Muscle layer of duodenum (tissue), 2 donors: ENCODE measurements at regions not wholly inside any gene's neighbourhood (a gene's known extent, or its start where the extent isn't known, plus 50 kb on each side); places are given as distances from the start of the nearest gene placed in this dataset.

Experiments used
- H3K27ac ChIP-seq: one replicate; pipeline ENCODE4 v1.7.0; 2013; ENCODE audit warnings: mild to moderate bottlenecking, low read length
- H3K27me3 ChIP-seq: one replicate; pipeline ENCODE4 v1.7.0; 2013; ENCODE audit warnings: low read depth, mild to moderate bottlenecking, control low read depth, low read length
- H3K36me3 ChIP-seq, 2 donors: one replicate each; pipeline ENCODE4 v1.7.0; 2013; ENCODE audit warnings: low read length in 2 of 2, control low read depth in 1 of 2, mild to moderate bottlenecking in 1 of 2; ENCODE audit not compliant: insufficient read depth in 2 of 2, control insufficient read depth in 1 of 2
- H3K4me1 ChIP-seq, 2 donors: one replicate each; pipeline ENCODE4 v1.7.0; 2013; ENCODE audit warnings: low read length in 2 of 2, mild to moderate bottlenecking in 2 of 2, control low read depth in 1 of 2, moderate library complexity in 1 of 2; ENCODE audit not compliant: insufficient read depth in 2 of 2, control insufficient read depth in 1 of 2
- H3K4me3 ChIP-seq, 2 donors: one replicate each; pipeline ENCODE4 v1.7.0; 2013; ENCODE audit warnings: low read length in 2 of 2, low read depth in 1 of 2, mild to moderate bottlenecking in 1 of 2
- H3K9me3 ChIP-seq, 2 donors: one replicate each; pipeline ENCODE4 v1.7.0; 2013; ENCODE audit warnings: low read length in 2 of 2, control low read depth in 1 of 2, mild to moderate bottlenecking in 1 of 2; ENCODE audit not compliant: control insufficient read depth in 1 of 2
- donor health status: healthy.

DNA sequence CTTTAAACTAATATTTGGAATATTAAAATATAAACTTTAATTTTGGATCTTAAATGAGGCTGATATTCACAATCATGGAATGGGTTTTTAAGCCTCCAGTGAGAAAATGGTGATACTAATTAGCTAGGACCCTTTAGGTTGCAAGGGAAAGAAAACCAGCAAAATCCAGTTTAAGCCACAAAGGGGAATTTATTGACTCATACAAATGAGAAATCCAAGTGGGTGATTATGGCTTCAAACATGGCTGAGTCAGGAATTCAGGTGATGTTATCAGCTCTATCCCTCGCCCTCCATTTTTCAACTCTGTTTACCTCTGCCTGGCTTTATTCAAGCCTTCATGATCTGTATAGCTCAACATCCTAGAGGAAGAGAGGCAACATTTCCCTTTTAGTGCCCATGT, 75.3 kb upstream of the DLX2 start:
- Histone ChIP-seq H3K4me1 (no peaks in the 10 kb centered on the region), H3K36me3 (no peaks in the 10 kb centered on the region), H3K9me3 (no peaks in the 10 kb centered on the region), H3K4me3 (no peak overlapping the region), H3K27me3 (no peaks in the 10 kb centered on the region), H3K27ac (no peak overlapping the region)

DNA sequence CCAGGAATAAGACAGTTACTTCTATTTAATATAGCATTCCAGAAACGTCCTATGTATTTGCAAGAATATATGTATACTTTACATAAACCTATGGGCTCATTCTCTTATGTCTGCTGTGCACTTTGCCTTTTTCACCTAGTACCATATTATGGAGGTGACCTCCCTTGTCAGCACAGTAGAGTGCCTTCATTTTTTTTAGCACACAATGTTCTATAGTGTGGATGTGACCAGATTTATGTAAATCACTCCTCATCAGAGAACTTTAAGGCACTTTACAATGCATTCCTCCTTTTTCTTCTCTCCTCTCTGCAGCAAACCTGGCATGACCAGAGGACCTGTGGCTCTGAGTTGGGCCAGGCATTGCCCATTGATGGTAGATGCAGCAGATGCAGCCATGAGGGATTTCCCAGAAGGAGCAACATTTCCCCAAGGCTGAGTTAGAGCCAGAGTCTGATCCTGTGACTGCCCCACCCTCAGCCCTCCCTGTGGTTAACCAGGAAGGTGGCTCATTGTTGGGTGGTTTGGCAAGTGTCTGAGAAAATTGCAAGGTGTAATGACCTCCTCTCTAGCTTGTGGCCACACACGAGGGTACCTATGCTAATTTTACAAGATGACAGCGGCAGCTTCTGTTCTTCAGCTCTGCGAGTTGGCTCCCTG, 76.5 kb upstream of the DLX2 start:
- no peaks in the 10 kb centered on the region for H3K27me3 ChIP-seq
- no peak overlapping the region for H3K4me3 ChIP-seq
- no peaks in the 10 kb centered on the region for H3K4me1 ChIP-seq
- no peak overlapping the region for H3K27ac ChIP-seq
- no peaks in the 10 kb centered on the region for H3K9me3 ChIP-seq
- H3K36me3 ChIP-seq = no peaks in the 10 kb centered on the region

DNA sequence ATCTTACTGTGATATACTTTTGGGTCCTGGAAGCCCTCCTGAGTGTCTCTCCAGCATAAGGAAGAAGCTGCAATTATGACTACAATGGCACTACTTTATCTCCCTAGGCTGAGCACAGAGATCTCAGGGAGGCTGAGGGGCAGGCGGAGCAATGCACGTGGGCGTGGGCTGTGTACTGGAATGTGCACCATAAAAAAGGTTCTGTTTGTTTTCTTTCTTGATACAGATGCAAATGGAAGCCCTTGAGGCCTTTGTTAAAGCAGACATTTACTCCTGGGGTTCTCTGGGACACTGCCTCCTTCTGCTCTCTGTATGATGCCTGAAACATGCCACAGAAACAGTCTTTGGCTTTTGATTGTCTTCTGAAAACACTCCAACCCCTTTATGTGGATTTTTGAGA, 79.1 kb upstream of the DLX2 start:
- no peak overlapping the region for H3K27ac ChIP-seq
- no peaks in the 10 kb centered on the region for H3K36me3 ChIP-seq
- no peaks in the 10 kb centered on the region for H3K27me3 ChIP-seq
- no peaks in the 10 kb centered on the region for H3K4me1 ChIP-seq
- no peak overlapping the region for H3K4me3 ChIP-seq
- no peaks in the 10 kb centered on the region for H3K9me3 ChIP-seq

DNA sequence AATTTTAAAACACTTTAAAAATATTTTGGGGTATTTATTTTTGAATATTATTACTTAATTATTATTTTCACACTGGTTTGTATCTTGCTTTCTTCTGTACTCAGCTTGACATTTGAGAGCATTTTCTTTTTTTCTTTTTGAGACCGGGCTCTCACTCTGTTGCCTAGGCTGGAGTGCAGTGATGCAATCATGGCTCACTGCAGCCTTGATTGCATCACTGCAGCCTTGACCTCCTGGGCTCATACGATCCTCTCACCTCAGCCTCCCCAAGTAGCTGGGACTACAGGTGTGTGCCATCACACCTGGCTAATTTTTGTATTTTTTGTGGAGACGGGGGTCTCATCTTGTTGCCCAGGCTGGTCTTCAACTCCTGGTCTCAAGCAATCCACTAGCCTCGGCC, 79.9 kb upstream of the DLX2 start:
- Histone ChIP-seq H3K4me3 (no peak overlapping the region), H3K9me3 (no peaks in the 10 kb centered on the region), H3K4me1 (no peaks in the 10 kb centered on the region), H3K27me3 (no peaks in the 10 kb centered on the region), H3K27ac (no peak overlapping the region), H3K36me3 (no peaks in the 10 kb centered on the region)

DNA sequence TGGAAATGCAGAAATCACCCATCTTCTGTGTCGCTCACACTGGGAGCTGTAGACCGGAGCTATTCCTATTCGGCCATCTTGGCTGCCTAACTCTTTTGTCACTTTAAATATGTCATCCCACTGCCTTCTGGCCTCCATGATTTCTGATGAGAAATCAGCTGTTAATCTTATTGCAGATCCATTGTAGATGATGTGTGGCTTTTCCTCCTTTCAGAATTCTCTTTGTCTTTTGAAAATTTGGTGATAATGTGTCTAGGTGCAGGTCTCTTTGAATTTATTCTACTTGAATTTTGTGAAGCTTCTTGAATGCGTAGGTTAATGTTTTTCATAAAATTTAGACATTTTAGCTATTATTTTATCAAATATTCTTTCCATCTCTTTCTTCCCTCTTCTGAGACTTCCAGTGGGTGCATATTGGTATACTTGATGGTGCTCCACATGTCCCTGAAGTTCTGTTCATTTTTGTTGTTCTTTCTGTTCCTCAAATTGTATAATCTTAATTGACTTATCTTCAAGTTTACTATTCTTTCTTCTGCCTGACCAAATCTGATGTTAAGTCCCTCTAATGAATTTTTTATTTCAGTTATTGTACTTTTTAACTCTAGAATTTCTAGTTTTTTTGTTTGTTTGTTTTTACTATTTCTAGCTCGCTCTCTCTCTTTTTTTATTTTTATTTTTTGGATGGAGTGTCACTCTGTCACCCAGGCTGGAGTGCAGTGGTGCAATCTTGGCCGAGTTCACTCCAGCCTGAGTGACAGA, 90.8 kb upstream of the DLX2 start:
- H3K4me3 ChIP-seq = no peak overlapping the region
- H3K4me1 ChIP-seq = no peaks in the 10 kb centered on the region
- peaks cover 0 to 18% of the 10 kb centered on the region in 2 donors for H3K9me3 ChIP-seq
- H3K27me3 ChIP-seq = no peaks in the 10 kb centered on the region
- H3K36me3 ChIP-seq = no peaks in the 10 kb centered on the region
- H3K27ac ChIP-seq = no peak overlapping the region

DNA sequence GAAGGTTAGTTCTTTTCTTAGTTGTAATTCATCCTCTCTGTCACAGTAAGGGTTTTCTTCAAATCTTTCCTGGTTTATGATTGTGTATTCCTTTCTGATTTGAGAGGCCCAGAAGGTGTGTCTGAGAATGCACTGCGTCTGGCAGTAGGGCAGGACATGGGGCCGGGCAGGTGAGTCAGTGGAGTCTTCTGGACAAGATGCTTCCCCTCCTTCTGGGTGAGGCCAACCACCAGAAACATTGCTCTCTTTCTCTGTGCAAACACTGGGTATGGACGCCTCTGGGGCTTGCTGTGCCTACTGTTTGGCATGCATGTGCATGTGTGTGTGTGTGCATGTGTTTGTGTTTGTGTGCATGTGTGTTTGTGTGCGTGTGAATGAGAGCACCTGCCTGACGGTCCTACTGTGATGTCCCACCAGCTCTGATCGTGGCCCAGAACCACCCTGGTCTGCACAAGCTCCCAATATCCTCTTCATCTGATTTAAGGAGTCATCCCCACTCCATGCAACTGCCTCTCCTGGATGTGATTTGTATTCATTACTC, 93.2 kb upstream of the DLX2 start:
- Histone ChIP-seq H3K9me3 (peaks cover 9 to 29% of the 10 kb centered on the region in 2 donors), H3K4me3 (no peak overlapping the region), H3K36me3 (no peaks in the 10 kb centered on the region), H3K4me1 (no peaks in the 10 kb centered on the region), H3K27me3 (no peaks in the 10 kb centered on the region), H3K27ac (no peak overlapping the region)

DNA sequence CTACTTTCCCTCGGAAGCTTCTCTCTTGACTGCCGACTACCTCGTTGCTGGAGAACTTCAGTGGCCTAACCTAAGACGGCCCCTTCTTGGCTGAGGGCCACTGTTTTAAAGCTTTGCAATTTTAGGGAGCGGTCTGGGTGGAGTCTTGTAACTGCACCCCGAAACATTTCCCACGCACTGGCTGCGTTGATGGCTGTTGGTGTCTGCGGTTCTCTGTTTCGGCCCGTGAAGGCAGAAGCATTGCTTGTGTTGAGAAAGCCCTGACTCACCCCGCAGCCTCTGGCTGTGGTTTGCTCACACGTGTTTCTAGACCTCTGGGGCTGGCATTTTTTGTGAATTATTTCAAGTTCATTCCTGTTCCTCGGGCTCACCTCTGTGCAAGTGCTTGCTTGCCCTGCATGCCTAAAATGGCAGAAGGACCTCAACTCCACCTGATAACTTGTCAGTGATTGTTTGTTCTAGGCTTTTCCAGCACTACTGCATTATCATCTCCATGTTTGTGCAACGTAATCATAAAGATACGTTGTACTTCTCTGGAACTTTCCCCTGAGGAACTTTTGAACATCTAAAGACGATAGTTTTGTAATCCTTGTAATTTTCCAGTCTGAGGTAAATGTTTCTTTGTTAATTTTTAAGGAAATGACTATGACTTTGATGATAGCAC, 94.2 kb upstream of the DLX2 start:
- Histone ChIP-seq H3K9me3 (peaks cover 9 to 29% of the 10 kb centered on the region in 2 donors), H3K36me3 (no peaks in the 10 kb centered on the region), H3K4me3 (no peak overlapping the region), H3K27ac (no peak overlapping the region), H3K4me1 (no peaks in the 10 kb centered on the region), H3K27me3 (no peaks in the 10 kb centered on the region)

DNA sequence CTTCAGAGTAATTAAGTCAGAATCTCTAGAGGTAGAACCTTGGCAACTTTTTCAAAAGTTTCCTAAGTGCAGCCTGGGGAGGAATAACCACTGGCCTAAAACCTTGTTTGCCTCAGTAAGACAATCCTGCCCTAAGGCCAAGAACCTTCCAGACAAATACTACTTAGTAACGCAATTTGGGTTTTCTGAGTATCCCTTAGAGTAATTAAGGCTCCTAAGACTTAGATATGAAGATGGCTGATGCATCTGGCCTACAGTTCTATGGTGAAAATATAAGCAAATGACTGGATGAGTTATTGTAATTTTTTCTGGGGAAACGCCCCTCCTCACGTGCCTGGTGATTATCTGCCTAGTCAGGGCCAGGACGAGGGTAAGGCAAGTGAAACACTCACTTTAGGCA, 95.7 kb upstream of the DLX2 start:
- Histone ChIP-seq H3K4me3 (no peak overlapping the region), H3K36me3 (no peaks in the 10 kb centered on the region), H3K27me3 (no peaks in the 10 kb centered on the region), H3K9me3 (peaks cover 9 to 25% of the 10 kb centered on the region in 2 donors), H3K27ac (no peak overlapping the region), H3K4me1 (no peaks in the 10 kb centered on the region)

DNA sequence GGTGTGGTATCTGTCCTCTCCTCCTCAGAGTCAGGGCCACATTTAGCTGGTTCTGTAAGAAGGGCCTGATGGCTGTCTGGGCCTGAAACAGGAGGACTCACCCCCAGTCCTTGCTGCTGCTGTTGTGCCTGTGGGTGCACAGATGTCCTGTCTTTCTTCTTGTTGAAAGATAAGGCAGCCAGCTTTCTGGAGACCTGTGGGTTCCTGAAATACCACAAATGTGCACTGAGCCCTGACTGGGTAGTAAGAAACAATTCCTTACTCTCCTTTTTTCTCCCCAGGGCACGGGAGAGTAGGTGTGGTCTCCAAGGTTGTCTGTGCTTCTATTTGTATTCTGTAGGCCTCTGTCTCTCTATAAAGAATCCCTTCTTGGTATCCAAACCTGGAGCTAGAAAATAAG, 96.2 kb upstream of the DLX2 start:
- Histone ChIP-seq H3K4me3 (no peak overlapping the region), H3K4me1 (no peaks in the 10 kb centered on the region), H3K9me3 (peaks cover 9 to 22% of the 10 kb centered on the region in 2 donors), H3K27me3 (no peaks in the 10 kb centered on the region), H3K27ac (no peak overlapping the region), H3K36me3 (no peaks in the 10 kb centered on the region)

DNA sequence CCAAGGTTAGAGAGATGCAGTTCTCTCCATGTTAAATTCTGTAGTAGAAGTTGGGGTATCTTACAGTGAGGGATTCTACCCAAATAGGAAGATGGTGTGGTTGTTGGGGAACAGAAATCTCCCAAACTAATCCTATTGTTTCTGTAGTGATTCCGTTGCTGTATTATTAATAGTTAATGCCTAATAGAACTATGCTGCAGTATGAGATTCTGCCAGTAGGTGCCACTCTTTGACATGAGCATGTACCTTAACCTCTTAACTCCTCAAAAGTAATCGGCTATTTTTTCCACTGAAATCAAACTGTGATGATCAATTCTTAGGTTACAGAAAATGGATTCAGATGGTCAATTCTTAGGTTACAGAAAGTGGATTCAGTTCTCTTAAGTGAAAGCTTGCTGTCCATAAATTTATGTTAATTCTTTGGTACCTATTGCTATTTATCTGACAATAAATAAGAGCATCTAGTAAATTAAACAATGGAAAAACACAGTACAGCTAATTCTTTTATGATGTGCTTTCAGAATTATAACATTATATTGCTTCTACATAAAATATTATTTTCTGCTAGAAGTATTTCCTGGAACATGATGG, 97.9 kb upstream of the DLX2 start:
- Histone ChIP-seq H3K4me1 (no peaks in the 10 kb centered on the region), H3K36me3 (no peaks in the 10 kb centered on the region), H3K4me3 (no peak overlapping the region), H3K27ac (no peak overlapping the region), H3K27me3 (no peaks in the 10 kb centered on the region), H3K9me3 (peaks cover 9 to 17% of the 10 kb centered on the region in 2 donors)

DNA sequence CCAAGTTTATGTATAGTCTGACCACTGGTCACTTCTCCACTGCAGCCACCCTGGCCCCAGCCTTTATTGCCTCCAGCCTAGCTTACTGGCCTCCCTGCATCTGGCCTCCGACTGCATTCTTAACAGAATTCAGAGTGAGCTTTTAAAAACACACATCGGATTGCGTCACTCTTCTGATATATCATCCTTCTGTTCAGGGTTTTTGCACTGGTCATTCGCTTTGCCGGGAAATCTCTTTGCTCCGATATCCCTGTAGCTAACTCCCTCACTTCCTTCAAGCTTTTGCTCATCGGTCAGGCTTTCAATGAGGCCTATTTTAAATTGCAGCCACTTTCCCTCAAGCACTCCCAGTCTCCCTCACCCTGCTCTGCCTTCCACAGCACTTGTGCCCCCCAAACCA, 101.6 kb upstream of the DLX2 start:
- Histone ChIP-seq H3K27me3 (no peaks in the 10 kb centered on the region), H3K36me3 (no peaks in the 10 kb centered on the region), H3K4me1 (no peaks in the 10 kb centered on the region), H3K4me3 (no peak overlapping the region), H3K27ac (no peak overlapping the region), H3K9me3 (peaks cover 9% of the 10 kb centered on the region in 2 donors)
